OCI-LY7 (cell line): ENCODE measurements at regions not wholly inside any gene's neighbourhood (a gene's known extent, or its start where the extent isn't known, plus 50 kb on each side); places are given as distances from the start of the nearest gene placed in this dataset.

Experiments
- EZH2phosphoT487 ChIP-seq: fragments of 200-600 bp; sonication (generic); IDR thresholded peaks from 2 replicates; pipeline ENCODE4 v1.6.1; 2018; ENCODE audit warnings: low read depth, borderline replicate concordance, mild to moderate bottlenecking, mixed run types, antibody characterized with exemption, low read length, moderate library complexity, mixed read lengths
- TF ChIP-seq, protein P1 (sequence below): fragments of 200-600 bp; sonication (generic); conservative IDR thresholded peaks from 2 replicates; pipeline ENCODE4 v1.5.1; 2014; ENCODE audit warnings: mild to moderate bottlenecking, antibody characterized with exemption, low read length, moderate library complexity, mixed read lengths

DNA sequence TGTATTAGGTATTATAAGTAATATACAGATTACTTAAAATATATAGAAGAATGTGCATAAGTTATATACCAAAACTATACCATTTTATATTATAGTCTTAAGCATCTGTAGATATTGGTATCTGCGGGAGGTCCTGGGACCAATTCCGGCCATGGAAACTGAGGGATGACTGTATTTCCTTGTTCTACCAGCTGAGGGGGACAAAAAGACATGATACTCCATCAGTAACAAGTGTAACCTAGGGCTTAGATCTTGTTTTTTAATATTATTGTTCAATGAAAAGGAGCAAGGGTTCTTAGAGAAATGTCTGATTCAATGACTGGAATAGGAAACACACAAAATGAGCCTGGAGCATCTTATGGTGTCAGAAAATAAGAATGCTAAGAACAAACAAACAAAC is 752.5 kb downstream of the CCSER2 start:
- TF ChIP-seq, protein P1, sequence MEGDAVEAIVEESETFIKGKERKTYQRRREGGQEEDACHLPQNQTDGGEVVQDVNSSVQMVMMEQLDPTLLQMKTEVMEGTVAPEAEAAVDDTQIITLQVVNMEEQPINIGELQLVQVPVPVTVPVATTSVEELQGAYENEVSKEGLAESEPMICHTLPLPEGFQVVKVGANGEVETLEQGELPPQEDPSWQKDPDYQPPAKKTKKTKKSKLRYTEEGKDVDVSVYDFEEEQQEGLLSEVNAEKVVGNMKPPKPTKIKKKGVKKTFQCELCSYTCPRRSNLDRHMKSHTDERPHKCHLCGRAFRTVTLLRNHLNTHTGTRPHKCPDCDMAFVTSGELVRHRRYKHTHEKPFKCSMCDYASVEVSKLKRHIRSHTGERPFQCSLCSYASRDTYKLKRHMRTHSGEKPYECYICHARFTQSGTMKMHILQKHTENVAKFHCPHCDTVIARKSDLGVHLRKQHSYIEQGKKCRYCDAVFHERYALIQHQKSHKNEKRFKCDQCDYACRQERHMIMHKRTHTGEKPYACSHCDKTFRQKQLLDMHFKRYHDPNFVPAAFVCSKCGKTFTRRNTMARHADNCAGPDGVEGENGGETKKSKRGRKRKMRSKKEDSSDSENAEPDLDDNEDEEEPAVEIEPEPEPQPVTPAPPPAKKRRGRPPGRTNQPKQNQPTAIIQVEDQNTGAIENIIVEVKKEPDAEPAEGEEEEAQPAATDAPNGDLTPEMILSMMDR: no peak; the same call in 1 of the 2 replicates
- TF ChIP-seq EZH2phosphoT487: no peak
